Upper lobe of left lung (tissue), 6 donors: ENCODE measurements at regions not wholly inside any gene's neighbourhood (a gene's known extent, or its start where the extent isn't known, plus 50 kb on each side); places are given as distances from the start of the nearest gene placed in this dataset.

ENCODE experiments used
- ATAC-seq, 2 donors: fragments of 200-7000 bp; cut with Tn5 transposase; one replicate each; pipeline ENCODE4 v1.9.1; 2022; ENCODE audit warnings: mild to moderate bottlenecking in 2 of 2, moderate library complexity in 2 of 2; ENCODE audit not compliant: low FRiP score in 2 of 2
- DNase-seq, 2 donors: peaks; one replicate each; pipeline ENCODE4 v3.0.0-alpha.2; 2019 to 2020
- H3K27ac ChIP-seq, 4 donors: fragments of 200-600 bp; sonication (generic); one replicate each; pipeline ENCODE4 v1.5.1; 2016 to 2019
- H3K27me3 ChIP-seq, 4 donors: fragments of 200-600 bp; sonication (generic); one replicate each; pipeline ENCODE4 v1.5.1; 2017 to 2019
- H3K36me3 ChIP-seq, 4 donors: fragments of 200-600 bp; sonication (generic); one replicate each; pipeline ENCODE4 v1.5.1; 2016 to 2019
- H3K4me1 ChIP-seq, 4 donors: fragments of 200-600 bp; sonication (generic); one replicate each; pipeline ENCODE4 v1.5.1; 2018 to 2019
- H3K4me3 ChIP-seq, 4 donors: fragments of 200-600 bp; sonication (generic); one replicate each; pipeline ENCODE4 v1.5.1; 2017 to 2019; ENCODE audit warnings: mild to moderate bottlenecking in 2 of 4, moderate library complexity in 1 of 4
- H3K9me3 ChIP-seq, 4 donors: fragments of 200-600 bp; sonication (generic); one replicate each; pipeline ENCODE4 v1.5.1; 2018 to 2019
- EP300 ChIP-seq, 4 donors: sonication (generic); formaldehyde crosslinking; IDR thresholded peaks; one replicate each; pipeline ENCODE4 v1.5.1; 2017; ENCODE audit warnings: antibody characterized with exemption in 4 of 4, control low read depth in 2 of 4
- POLR2A ChIP-seq, 4 donors: fragments of 450-650 bp; IDR thresholded peaks; one replicate each; pipeline ENCODE4 v1.5.1; 2016 to 2017; ENCODE audit warnings: antibody characterized with exemption in 4 of 4, mild to moderate bottlenecking in 2 of 4
- POLR2AphosphoS5 ChIP-seq, 2 donors: sonication (generic); formaldehyde crosslinking; IDR thresholded peaks; one replicate each; pipeline ENCODE4 v1.5.1; 2017; ENCODE audit warnings: antibody characterized with exemption in 2 of 2
- whole genome bisulfite sequencing, 2 donors: methylation state at CpG; one replicate each; pipeline ENCODE4 v1.1.5; 2017 to 2018; 5-methylcytosine and 5-hydroxymethylcytosine counted together
- TF ChIP-seq, protein P1 (sequence below), 6 experiments: fragments of 450-650 bp in 4 of 6; fragments of 200-600 bp in 2 of 6; sonication (generic) in 2 of 6; IDR thresholded peaks; one replicate each; pipeline ENCODE4 v1.5.1; 2016 to 2019; ENCODE audit warnings: antibody characterized with exemption in 6 of 6
- donor health status: DM: no; HTN: no; CAD: no; lungs with moderate emphysema.
- donor health status: DM: no; HTN: yes; CAD: no; lungs with severe emphysema.

DNA sequence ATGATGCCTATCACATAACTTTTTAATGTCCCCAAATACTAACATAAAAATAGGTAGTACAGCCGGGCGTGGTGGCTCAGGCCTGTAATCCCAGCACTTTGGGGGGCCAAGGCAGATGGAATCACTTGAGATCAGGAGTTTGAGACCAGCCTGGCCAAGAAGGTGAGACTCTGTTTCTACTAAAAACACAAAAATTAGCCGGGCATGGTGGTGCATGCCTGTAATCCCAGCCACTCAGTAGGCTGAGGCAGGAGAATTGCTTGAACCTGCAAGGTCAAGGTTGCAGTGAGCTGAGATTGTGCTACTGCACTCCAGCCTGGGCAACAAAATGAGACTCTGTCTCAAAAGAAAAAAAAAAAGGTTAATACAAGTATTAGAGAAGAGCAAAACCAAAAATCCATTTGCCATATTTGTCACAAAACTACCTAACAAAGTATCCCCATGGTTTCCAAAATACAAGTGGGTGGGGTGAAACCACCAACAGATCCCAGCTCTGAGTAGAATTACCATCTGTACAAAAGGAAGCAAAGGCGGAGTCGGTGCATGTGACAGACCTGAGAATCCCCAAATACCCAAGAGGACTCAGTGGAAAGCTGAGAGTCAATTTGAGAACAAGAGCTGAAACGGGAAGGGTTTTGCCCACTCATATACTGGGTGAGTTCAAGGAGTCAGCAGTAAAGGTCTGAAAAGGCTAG is 113.2 kb downstream of the TOMM20 start:
- H3K36me3 ChIP-seq, result no peaks in the 10 kb centered on the region
- H3K9me3 ChIP-seq, result no peaks in the 10 kb centered on the region
- H3K27ac ChIP-seq, result no peak overlapping the region
- ATAC-seq (no peak), DNase-seq (no peak)
- no peaks in the 10 kb centered on the region for H3K27me3 ChIP-seq
- H3K4me1 ChIP-seq, result peaks cover 0 to 16% (median 9%) of the 10 kb centered on the region in 4 donors
- 82 to 85% methylated on average over 6 of the region's 6 CpGs for WGBS, 2 donors
- TF ChIP-seq POLR2AphosphoS5 (IDR thresholded peaks at IDR 0.05) (no peak), POLR2A (IDR thresholded peaks at IDR 0.05) (peak in 1 of 4 donors; percentile 11)
- H3K4me3 ChIP-seq, result no peak overlapping the region

DNA sequence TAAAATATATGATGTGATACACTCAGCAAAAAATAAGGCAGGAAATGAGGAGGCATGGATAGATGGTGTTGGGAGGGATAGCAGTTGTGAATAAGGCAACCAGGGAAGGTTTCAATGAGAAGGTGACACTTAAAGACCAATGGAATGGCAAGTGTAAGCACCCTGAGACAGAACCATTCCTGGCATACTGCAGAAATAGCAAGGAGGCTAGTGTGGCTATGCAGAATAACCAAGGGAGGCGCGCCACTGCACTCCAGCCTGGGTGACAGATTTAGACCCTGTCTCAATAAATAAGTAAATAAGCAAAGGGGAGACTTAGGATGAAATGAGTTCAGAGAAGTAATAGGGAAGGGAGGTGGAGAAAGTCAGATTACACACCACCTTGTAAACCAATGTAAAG is 113.9 kb downstream of the TOMM20 start:
- DNase-seq, result no peak
- Histone ChIP-seq H3K36me3 (no peaks in the 10 kb centered on the region), H3K4me1 (peaks cover 0 to 16% (median 9%) of the 10 kb centered on the region in 4 donors), H3K4me3 (no peak overlapping the region), H3K27ac (no peak overlapping the region), H3K27me3 (no peaks in the 10 kb centered on the region), H3K9me3 (no peaks in the 10 kb centered on the region)
- TF ChIP-seq, protein P1, sequence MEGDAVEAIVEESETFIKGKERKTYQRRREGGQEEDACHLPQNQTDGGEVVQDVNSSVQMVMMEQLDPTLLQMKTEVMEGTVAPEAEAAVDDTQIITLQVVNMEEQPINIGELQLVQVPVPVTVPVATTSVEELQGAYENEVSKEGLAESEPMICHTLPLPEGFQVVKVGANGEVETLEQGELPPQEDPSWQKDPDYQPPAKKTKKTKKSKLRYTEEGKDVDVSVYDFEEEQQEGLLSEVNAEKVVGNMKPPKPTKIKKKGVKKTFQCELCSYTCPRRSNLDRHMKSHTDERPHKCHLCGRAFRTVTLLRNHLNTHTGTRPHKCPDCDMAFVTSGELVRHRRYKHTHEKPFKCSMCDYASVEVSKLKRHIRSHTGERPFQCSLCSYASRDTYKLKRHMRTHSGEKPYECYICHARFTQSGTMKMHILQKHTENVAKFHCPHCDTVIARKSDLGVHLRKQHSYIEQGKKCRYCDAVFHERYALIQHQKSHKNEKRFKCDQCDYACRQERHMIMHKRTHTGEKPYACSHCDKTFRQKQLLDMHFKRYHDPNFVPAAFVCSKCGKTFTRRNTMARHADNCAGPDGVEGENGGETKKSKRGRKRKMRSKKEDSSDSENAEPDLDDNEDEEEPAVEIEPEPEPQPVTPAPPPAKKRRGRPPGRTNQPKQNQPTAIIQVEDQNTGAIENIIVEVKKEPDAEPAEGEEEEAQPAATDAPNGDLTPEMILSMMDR (IDR thresholded peaks at IDR 0.05), result no peak
- TF ChIP-seq POLR2A (IDR thresholded peaks at IDR 0.05) (no peak), POLR2AphosphoS5 (IDR thresholded peaks at IDR 0.05) (no peak), EP300 (IDR thresholded peaks at IDR 0.05) (no peak)
- 94 to 100% methylated on average over 2 of the region's 2 CpGs for WGBS, 2 donors
- no peak for ATAC-seq

- Histone ChIP-seq H3K4me3 (no peak overlapping the region), H3K4me1 (peaks cover 5 to 16% (median 9%) of the 10 kb centered on the region in 4 donors), H3K9me3 (no peaks in the 10 kb centered on the region), H3K36me3 (no peaks in the 10 kb centered on the region), H3K27me3 (no peaks in the 10 kb centered on the region), H3K27ac (peak overlapping the region in 1 of 4 donors; percentile 82)
- TF ChIP-seq POLR2AphosphoS5 (IDR thresholded peaks at IDR 0.05) (no peak), POLR2A (IDR thresholded peaks at IDR 0.05) (peak in 1 of 4 donors; percentile 18)
- 84 to 100% methylated on average over 2 to 3 of the region's 3 CpGs for WGBS, 2 donors
- ATAC-seq (no peak), DNase-seq (peak in 1 of 2 donors; percentile 35)
Measured at GRCh38 chr1:235013512-235013911, 115.1 kb downstream of the TOMM20 start.

- DNase-seq, result no peak
- Histone ChIP-seq H3K27ac (peak overlapping the region; percentile 66 to 82 (median 68)), H3K4me1 (peaks cover 7 to 16% (median 9%) of the 10 kb centered on the region in 4 donors), H3K4me3 (no peak overlapping the region), H3K36me3 (no peaks in the 10 kb centered on the region), H3K27me3 (no peaks in the 10 kb centered on the region), H3K9me3 (no peaks in the 10 kb centered on the region)
- ATAC-seq, result no peak
- 55 to 59% methylated on average over 9 to 10 of the region's 10 CpGs for WGBS, 2 donors
- TF ChIP-seq EP300 (IDR thresholded peaks at IDR 0.05) (no peak), POLR2A (IDR thresholded peaks at IDR 0.05) (no peak), POLR2AphosphoS5 (IDR thresholded peaks at IDR 0.05) (no peak)
- TF ChIP-seq, protein P1 (IDR thresholded peaks at IDR 0.05), result no peak
Measured at GRCh38 chr1:235012436-235013210, 116.0 kb downstream of the TOMM20 start.

GRCh38 chr1:235011599-235012435 is 116.8 kb downstream of the TOMM20 start:
- TF ChIP-seq POLR2A (IDR thresholded peaks at IDR 0.05) (peak in 1 of 4 donors; percentile 17), POLR2AphosphoS5 (IDR thresholded peaks at IDR 0.05) (peak; percentile 80 to 90), EP300 (IDR thresholded peaks at IDR 0.05) (no peak)
- TF ChIP-seq, protein P1 (IDR thresholded peaks at IDR 0.05), result no peak
- H3K9me3 ChIP-seq, result no peaks in the 10 kb centered on the region
- peak; percentile 88 to 95 for ATAC-seq

More at GRCh38 chr1:235011599-235012435, 116.8 kb downstream of the TOMM20 start:
- peak overlapping the region; percentile 66 to 82 (median 68) for H3K27ac ChIP-seq
- H3K4me1 ChIP-seq, result peaks cover 7 to 16% (median 9%) of the 10 kb centered on the region in 4 donors
- peak in 1 of 2 donors; percentile 88 for DNase-seq
- 59 to 73% methylated on average over 22 of the region's 22 CpGs for WGBS, 2 donors
- H3K27me3 ChIP-seq, result no peaks in the 10 kb centered on the region
- H3K36me3 ChIP-seq, result no peaks in the 10 kb centered on the region
- H3K4me3 ChIP-seq, result no peak overlapping the region
